GM18505 (cell line): ENCODE measurements at regions not wholly inside any gene's neighbourhood (a gene's known extent, or its start where the extent isn't known, plus 50 kb on each side); places are given as distances from the start of the nearest gene placed in this dataset.
"Not testable (repeated sequence)": the region's sequence is repeated elsewhere in the genome, so short reads cannot be mapped to it uniquely, and the experiment has no call there.

Source experiments
- ATAC-seq: cut with Tn5 transposase; IDR thresholded peaks from one replicate; pipeline ENCODE4 v1.9.1; 2021; ENCODE audit not compliant: unreplicated experiment
- POLR2A ChIP-seq: IDR thresholded peaks from 4 replicates; pipeline ENCODE4 v1.6.1; 2011; ENCODE audit warnings: borderline replicate concordance; ENCODE audit not compliant: insufficient read depth, insufficient read length; ENCODE audit errors: extremely low read depth

- TF ChIP-seq POLR2A = no peak
- ATAC-seq = no peak
These were observed 1105.1 kb downstream of the STPG2 start for GRCh38 chr4:97038146-97038516.

GRCh38 chr4:97072666-97073065 is 1070.6 kb downstream of the STPG2 start:
- ATAC-seq = no peak
- no peak for TF ChIP-seq POLR2A

- no peak for ATAC-seq
- no peak for TF ChIP-seq POLR2A
These were observed 1070.1 kb downstream of the STPG2 start for GRCh38 chr4:97073194-97073593.

- ATAC-seq = no peak
- TF ChIP-seq POLR2A = no peak
These were observed 1068.7 kb downstream of the STPG2 start for GRCh38 chr4:97074531-97074930.

GRCh38 chr4:97081951-97082350 is 1061.3 kb downstream of the STPG2 start:
- ATAC-seq = no peak

GRCh38 chr4:97097036-97097435 is 1046.2 kb downstream of the STPG2 start:
- ATAC-seq = not testable (repeated sequence)

More at GRCh38 chr4:97081951-97082350, 1061.3 kb downstream of the STPG2 start:
- TF ChIP-seq POLR2A = no peak

- ATAC-seq = not testable (repeated sequence)
These were observed 1042.1 kb downstream of the STPG2 start for GRCh38 chr4:97101171-97101570.

GRCh38 chr4:97103252-97103651 is 1040.0 kb downstream of the STPG2 start:
- no peak for ATAC-seq
- TF ChIP-seq POLR2A = no peak

- TF ChIP-seq POLR2A = no peak
- no peak for ATAC-seq
These were observed 1039.3 kb downstream of the STPG2 start for GRCh38 chr4:97104006-97104405.

GRCh38 chr4:97104666-97105065 is 1038.6 kb downstream of the STPG2 start:
- no peak for TF ChIP-seq POLR2A
- ATAC-seq = no peak

- TF ChIP-seq POLR2A = no peak
- ATAC-seq = no peak
These were observed 1037.8 kb downstream of the STPG2 start for GRCh38 chr4:97105347-97106099.

- TF ChIP-seq POLR2A = no peak
- ATAC-seq = no peak
These were observed 1037.1 kb downstream of the STPG2 start for GRCh38 chr4:97106161-97106560.

GRCh38 chr4:97110506-97110905 is 1032.8 kb downstream of the STPG2 start:
- no peak for ATAC-seq
- no peak for TF ChIP-seq POLR2A

- no peak for TF ChIP-seq POLR2A
- no peak for ATAC-seq
These were observed 1026.8 kb downstream of the STPG2 start for GRCh38 chr4:97116511-97116910.

- TF ChIP-seq POLR2A = no peak
- ATAC-seq = no peak
These were observed 1021.8 kb downstream of the STPG2 start for GRCh38 chr4:97121493-97121892.

- ATAC-seq = no peak
- TF ChIP-seq POLR2A = no peak
These were observed 1019.7 kb downstream of the STPG2 start for GRCh38 chr4:97123573-97123972.

GRCh38 chr4:97132435-97132834 is 1010.8 kb downstream of the STPG2 start:
- no peak for TF ChIP-seq POLR2A
- ATAC-seq = no peak
